ENCODE measurements at regions not wholly inside any gene's neighbourhood (a gene's known extent, or its start where the extent isn't known, plus 50 kb on each side); places are given as distances from the start of the nearest gene placed in this dataset.

DNA sequence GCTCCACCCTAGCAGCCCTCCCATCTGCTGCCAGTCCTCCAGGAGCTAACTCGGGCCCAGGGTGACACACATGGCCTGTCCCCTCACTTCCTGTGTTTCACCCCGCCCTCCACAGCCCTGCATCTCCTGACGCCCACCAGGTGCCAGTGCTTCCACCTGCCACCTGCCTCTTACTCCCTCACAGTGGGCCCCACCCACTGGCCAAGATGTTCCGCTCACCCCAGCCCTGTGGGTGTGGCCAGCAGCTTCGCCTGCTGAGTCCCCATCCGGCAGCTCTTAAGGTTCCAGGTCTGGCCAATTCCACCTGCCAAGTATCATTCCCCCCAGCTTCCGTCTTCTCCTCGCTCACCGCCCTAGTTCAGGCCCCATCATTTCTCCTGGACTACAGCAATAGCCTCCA, 184.1 kb downstream of the MBOAT1 start:
- Histone ChIP-seq H3K36me3 (ENCODE audit: insufficient read depth, low read length) (no peaks in the 10 kb centered on the region), H3K79me2 (ENCODE audit: insufficient read depth, low read length) (no peaks in the 10 kb centered on the region), H3K4me3 (ENCODE audit: low read length, poor library complexity, severe bottlenecking) (no peak overlapping the region), H3K9ac (ENCODE audit: low read depth, low read length, poor library complexity, severe bottlenecking) (no peak overlapping the region), H3K4me1 (ENCODE audit: insufficient read depth, low read length, poor library complexity, severe bottlenecking) (peaks cover 14% of the 10 kb centered on the region), H2AFZ (ENCODE audit: low read length) (no peak overlapping the region), H3K27me3 (ENCODE audit: insufficient read depth, low read length, poor library complexity, severe bottlenecking) (no peaks in the 10 kb centered on the region), H3K4me2 (ENCODE audit: low read depth, low read length, poor library complexity, severe bottlenecking) (no peak overlapping the region), H3F3A (ENCODE audit: low read depth) (peaks cover 6% of the 10 kb centered on the region), H3K9me3 (ENCODE audit: insufficient read depth, low read depth, low read length) (no peaks in the 10 kb centered on the region), H4K20me1 (ENCODE audit: insufficient read depth, low read length, poor library complexity, severe bottlenecking) (no peaks in the 10 kb centered on the region), H3K9me2 (replicated peaks; ENCODE audit: low read depth, low read length) (no peaks in the 10 kb centered on the region)
- TF ChIP-seq CTCF (conservative IDR thresholded peaks at IDR 0.05; ENCODE audit: low read length) (no peak), EZH2phosphoT487 (IDR thresholded peaks at IDR 0.05; ENCODE audit: borderline replicate concordance) (no peak)

DNA sequence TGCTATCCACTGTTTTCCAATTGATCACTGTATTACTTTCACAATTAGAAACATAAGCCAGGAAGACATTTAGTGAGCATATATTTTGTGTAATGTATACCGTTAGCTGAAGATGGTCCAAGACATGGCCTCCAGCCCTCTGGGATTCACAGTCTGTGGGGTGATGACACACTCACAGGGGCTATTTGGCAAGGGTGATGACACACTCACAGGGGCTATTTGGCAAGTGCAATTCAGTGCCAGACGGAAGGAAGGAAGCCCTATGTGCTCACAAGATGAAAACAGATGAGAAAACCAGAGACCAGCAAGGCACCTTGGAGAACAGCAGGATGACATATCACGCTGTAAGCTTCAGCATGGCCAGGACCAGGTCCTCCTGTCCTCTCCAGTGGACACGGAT, 183.7 kb downstream of the MBOAT1 start:
- H2AFZ ChIP-seq (ENCODE audit: low read length) = no peak overlapping the region
- no peak overlapping the region for H3K9ac ChIP-seq (ENCODE audit: low read depth, low read length, poor library complexity, severe bottlenecking)
- H4K20me1 ChIP-seq (ENCODE audit: insufficient read depth, low read length, poor library complexity, severe bottlenecking) = no peaks in the 10 kb centered on the region

DNA sequence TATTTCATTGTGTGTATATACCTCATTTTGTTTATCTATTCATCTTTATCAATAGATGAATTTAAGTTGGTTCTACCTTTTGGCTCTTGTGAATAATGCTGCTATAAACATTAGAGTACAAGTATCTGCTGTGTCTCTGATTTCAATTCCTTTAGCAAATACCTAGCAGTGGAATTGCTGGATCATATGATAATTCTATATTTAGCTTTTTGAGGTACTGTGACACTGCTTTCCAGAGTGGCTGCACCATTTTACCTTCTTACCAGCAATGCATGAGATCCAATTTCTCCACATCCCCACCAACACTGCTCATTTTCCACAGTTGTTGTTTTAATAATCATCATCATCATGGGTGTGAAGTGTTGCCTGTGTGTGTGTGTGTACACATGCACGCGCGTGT, 182.3 kb downstream of the MBOAT1 start:
- Histone ChIP-seq H3F3A (ENCODE audit: low read depth) (no peaks in the 10 kb centered on the region; the same call in 1 of the 2 replicates), H4K20me1 (ENCODE audit: insufficient read depth, low read length, poor library complexity, severe bottlenecking) (no peaks in the 10 kb centered on the region), H2AFZ (ENCODE audit: low read length) (no peak overlapping the region), H3K4me2 (ENCODE audit: low read depth, low read length, poor library complexity, severe bottlenecking) (no peak overlapping the region), H3K79me2 (ENCODE audit: insufficient read depth, low read length) (no peaks in the 10 kb centered on the region), H3K4me3 (ENCODE audit: low read length, poor library complexity, severe bottlenecking) (no peak overlapping the region), H3K9me2 (replicated peaks; ENCODE audit: low read depth, low read length) (no peaks in the 10 kb centered on the region), H3K27me3 (ENCODE audit: insufficient read depth, low read length, poor library complexity, severe bottlenecking) (no peaks in the 10 kb centered on the region), H3K4me1 (ENCODE audit: insufficient read depth, low read length, poor library complexity, severe bottlenecking) (peaks cover 14% of the 10 kb centered on the region), H3K9ac (ENCODE audit: low read depth, low read length, poor library complexity, severe bottlenecking) (no peak overlapping the region), H3K36me3 (ENCODE audit: insufficient read depth, low read length) (no peaks in the 10 kb centered on the region), H3K9me3 (ENCODE audit: insufficient read depth, low read depth, low read length) (no peaks in the 10 kb centered on the region)
- no peak for TF ChIP-seq CTCF (conservative IDR thresholded peaks at IDR 0.05; ENCODE audit: low read length)
- TF ChIP-seq EZH2phosphoT487 (IDR thresholded peaks at IDR 0.05; ENCODE audit: borderline replicate concordance) = no peak

More for the DNA sequence above, 183.7 kb downstream of the MBOAT1 start:
- H3F3A ChIP-seq (ENCODE audit: low read depth) = peaks cover 2% of the 10 kb centered on the region; the same call in 1 of the 2 replicates
- no peak overlapping the region for H3K4me3 ChIP-seq (ENCODE audit: low read length, poor library complexity, severe bottlenecking)
- H3K9me2 ChIP-seq (replicated peaks; ENCODE audit: low read depth, low read length) = no peaks in the 10 kb centered on the region
- H3K4me2 ChIP-seq (ENCODE audit: low read depth, low read length, poor library complexity, severe bottlenecking) = no peak overlapping the region
- TF ChIP-seq CTCF (conservative IDR thresholded peaks at IDR 0.05; ENCODE audit: low read length) (no peak), EZH2phosphoT487 (IDR thresholded peaks at IDR 0.05; ENCODE audit: borderline replicate concordance) (no peak)
- H3K27me3 ChIP-seq (ENCODE audit: insufficient read depth, low read length, poor library complexity, severe bottlenecking) = no peaks in the 10 kb centered on the region
- no peaks in the 10 kb centered on the region for H3K9me3 ChIP-seq (ENCODE audit: insufficient read depth, low read depth, low read length)
- H3K79me2 ChIP-seq (ENCODE audit: insufficient read depth, low read length) = no peaks in the 10 kb centered on the region
- no peaks in the 10 kb centered on the region for H3K36me3 ChIP-seq (ENCODE audit: insufficient read depth, low read length)
- H3K4me1 ChIP-seq (ENCODE audit: insufficient read depth, low read length, poor library complexity, severe bottlenecking) = peaks cover 12% of the 10 kb centered on the region
